Astrocyte of the cerebellum (primary cell): ENCODE measurements at regions not wholly inside any gene's neighbourhood (a gene's known extent, or its start where the extent isn't known, plus 50 kb on each side); places are given as distances from the start of the nearest gene placed in this dataset.

Source experiments
- DNase-seq: peaks from one replicate; pipeline ENCODE4 v3.0.0-alpha.2; 2011; ENCODE audit warnings: low read depth
- H3K4me3 ChIP-seq: 2 replicates; pipeline ENCODE4 v1.5.1; 2011; ENCODE audit warnings: mild to moderate bottlenecking, low read depth, low read length, moderate library complexity
- CTCF ChIP-seq: IDR thresholded peaks from 2 replicates; pipeline ENCODE4 v1.5.1; 2012; ENCODE audit warnings: low read length, low read depth, moderate library complexity, mild to moderate bottlenecking; ENCODE audit errors: missing control alignments
- in situ Hi-C: cut with HindIII; loops from 2 replicates; pipeline ENCODE4 v1.10.0; 2017; ENCODE audit warnings: low sequenced_read_pairs

- no peak for TF ChIP-seq CTCF
- H3K4me3 ChIP-seq, result no peak overlapping the region
- DNase-seq, result peak; percentile 8
- in situ Hi-C loops, result no loop called here
These were observed 436.4 kb downstream of the ZNF521 start for GRCh38 chr18:24915547-24915946.

DNA sequence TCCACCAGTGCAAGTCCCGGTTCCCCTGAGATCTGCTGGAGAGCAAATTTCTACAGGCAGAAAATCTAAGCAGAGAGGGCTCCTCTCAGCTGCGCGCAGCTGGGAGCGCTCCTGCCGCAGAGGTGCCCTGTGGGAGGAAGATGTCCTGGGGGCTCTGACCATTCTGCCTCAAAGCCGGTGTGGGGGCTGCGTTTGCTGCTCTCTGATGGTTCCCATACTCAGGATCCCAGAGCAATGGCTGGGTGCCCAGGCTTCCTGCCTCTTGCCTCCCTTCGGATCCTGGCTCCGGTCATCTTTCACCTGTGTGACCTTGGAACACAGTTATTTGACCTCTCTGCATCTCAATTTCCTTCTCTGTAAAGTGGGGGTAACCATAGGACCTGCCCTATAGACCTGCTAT, 434.2 kb downstream of the ZNF521 start:
- TF ChIP-seq CTCF, result no peak
- no peak for DNase-seq
- no peak overlapping the region for H3K4me3 ChIP-seq
- in situ Hi-C loops, result no loop called here

GRCh38 chr18:24918257-24918656, 433.7 kb downstream of the ZNF521 start:
- no peak for TF ChIP-seq CTCF
- DNase-seq, result no peak
- H3K4me3 ChIP-seq, result no peak overlapping the region
- in situ Hi-C loops, result no loop called here

GRCh38 chr18:24919181-24919797, 432.7 kb downstream of the ZNF521 start:
- no peak for DNase-seq
- in situ Hi-C loops, result no loop called here
- no peak overlapping the region for H3K4me3 ChIP-seq
- no peak for TF ChIP-seq CTCF

GRCh38 chr18:24922491-24922890, 429.5 kb downstream of the ZNF521 start:
- TF ChIP-seq CTCF, result no peak
- in situ Hi-C loops, result no loop called here
- no peak for DNase-seq
- H3K4me3 ChIP-seq, result no peak overlapping the region

DNA sequence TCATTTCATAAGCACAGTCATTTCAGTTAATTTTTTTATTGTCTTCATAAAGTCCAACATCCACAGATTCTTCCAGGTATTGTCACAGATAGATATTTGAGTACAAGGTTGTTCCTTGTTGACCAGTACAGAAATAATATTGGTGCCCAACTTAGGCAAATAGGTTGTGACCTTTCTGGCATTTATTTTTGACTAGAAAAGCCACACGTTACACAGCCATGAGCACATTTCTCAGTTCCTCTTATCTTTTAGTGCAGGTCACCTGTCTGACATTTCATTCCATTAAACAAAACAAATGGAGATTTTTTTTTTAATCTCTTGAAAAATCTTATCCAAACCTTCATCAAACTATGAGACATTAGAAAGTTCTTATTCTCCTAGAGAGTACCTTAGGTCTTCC, 428.8 kb downstream of the ZNF521 start:
- in situ Hi-C loops, result no loop called here
- TF ChIP-seq CTCF, result no peak
- DNase-seq, result no peak
- no peak overlapping the region for H3K4me3 ChIP-seq
